K562 (cell line): ENCODE measurements at regions not wholly inside any gene's neighbourhood (a gene's known extent, or its start where the extent isn't known, plus 50 kb on each side); places are given as distances from the start of the nearest gene placed in this dataset.

Experiments
- ATAC-seq: fragments of 200-7000 bp; cut with Tn5 transposase; 3 replicates; pipeline ENCODE4 v1.9.1; 2020; ENCODE audit warnings: moderate library complexity
- BruUV-seq: library from RNA; stranded (reverse); fragments of 400-500 nt; replicated peaks from 2 replicates; lab custom pipeline; 2021; lab: Mats Ljungman, UMichigan
- CTCF ChIA-PET: fragments of 300-600 bp; formaldehyde crosslinking; extraction: SDS; loops from one replicate; lab custom pipeline; 2021; ENCODE audit warnings: low intra/inter-chr PET ratio; lab: Yijun Ruan, JAX
- POLR2A ChIA-PET: fragments of 300-600, 350-650 bp; sonication (Branson Sonifier 250); formaldehyde crosslinking; extraction: SDS; loops from one replicate; lab custom pipeline; 2021; ENCODE audit warnings: antibody characterized with exemption, inconsistent platforms; lab: Yijun Ruan, JAX
- DNase-seq, 4 experiments: peaks; one replicate each; pipeline versions ENCODE4 v3.0.0 to v3.0.0-alpha.2; 2011 to 2018; ENCODE audit warnings: low spot score in 3 of 4, mixed read lengths in 3 of 4; ENCODE audit errors: extremely low read depth in 1 of 4
- FAIRE-seq: peaks from 2 replicates; lab custom pipeline; 2011; peaks lifted over from hg19 to GRCh38; lab: Jason Lieb, UNC
- H2AFZ ChIP-seq: 2 replicates; pipeline ENCODE4 v1.6.0; 2011; ENCODE audit warnings: low read depth, low read length, control low read depth, inconsistent platforms
- H3K27ac ChIP-seq: fragments of 200-600 bp; 3 replicates; pipeline ENCODE4 v1.8.0; 2011; ENCODE audit warnings: low read depth, mild to moderate bottlenecking, control low read depth, inconsistent platforms, low read length, moderate library complexity, mixed read lengths; ENCODE audit errors: extremely low read depth
- H3K27me3 ChIP-seq, 2 experiments: fragments of 300-600 bp in 1 of 2; 2 replicates in 1 of 2; 3 replicates in 1 of 2; pipeline versions ENCODE4 v1.6.0 to v1.8.0; 2011; ENCODE audit warnings: inconsistent platforms in 2 of 2, low read length in 2 of 2, mild to moderate bottlenecking in 1 of 2, mixed read lengths in 1 of 2, moderate library complexity in 1 of 2; ENCODE audit not compliant: control insufficient read depth in 2 of 2, insufficient read depth in 2 of 2
- H3K36me3 ChIP-seq: fragments of 300-600 bp; 3 replicates; pipeline ENCODE4 v1.8.0; 2011; ENCODE audit warnings: mild to moderate bottlenecking, low read length, inconsistent platforms; ENCODE audit not compliant: control insufficient read depth, insufficient read depth
- H3K4me1 ChIP-seq, 2 experiments: fragments of 200-600 bp in 1 of 2; replicated peaks in 1 of 2; 2 replicates in 1 of 2; 3 replicates in 1 of 2; pipeline versions ENCODE4 v1.5.1 to v1.8.0; 2011; ENCODE audit warnings: inconsistent platforms in 2 of 2, low read length in 2 of 2, mild to moderate bottlenecking in 1 of 2, mixed read lengths in 1 of 2, moderate library complexity in 1 of 2; ENCODE audit not compliant: control insufficient read depth in 2 of 2, insufficient read depth in 2 of 2
- H3K4me2 ChIP-seq: 2 replicates; pipeline ENCODE4 v1.6.1; 2011; ENCODE audit warnings: low read length, control low read depth, inconsistent platforms, mixed read lengths; ENCODE audit not compliant: insufficient read depth
- H3K4me3 ChIP-seq: fragments of 200-600 bp; sonication (generic), shearing (Covaris generic); 2 replicates; pipeline ENCODE4 v1.5.1; 2016; ENCODE audit warnings: control low read depth, inconsistent platforms
- H3K79me2 ChIP-seq: fragments of 200-600 bp; 3 replicates; pipeline ENCODE4 v1.8.0; 2011; ENCODE audit warnings: low read length, inconsistent platforms; ENCODE audit not compliant: control insufficient read depth, insufficient read depth
- H3K9ac ChIP-seq, 2 experiments: 2 replicates each; pipeline versions ENCODE4 v1.6.0 to v1.6.1; 2011; ENCODE audit warnings: low read depth in 2 of 2, low read length in 2 of 2, control low read depth in 1 of 2, inconsistent platforms in 1 of 2, mild to moderate bottlenecking in 1 of 2, mixed read lengths in 1 of 2; ENCODE audit not compliant: insufficient read depth in 1 of 2
- H3K9me1 ChIP-seq: one replicate; pipeline ENCODE4 v1.6.0; 2011; ENCODE audit warnings: inconsistent platforms, mild to moderate bottlenecking, low read length, moderate library complexity; ENCODE audit not compliant: control insufficient read depth, insufficient read depth
- H3K9me3 ChIP-seq: replicated peaks from 2 replicates; pipeline ENCODE4 v1.5.1; 2011; ENCODE audit warnings: low read depth, low read length, inconsistent platforms; ENCODE audit not compliant: control insufficient read depth, insufficient read depth
- H4K20me1 ChIP-seq: replicated peaks from 2 replicates; pipeline ENCODE4 v1.6.1; 2011; ENCODE audit warnings: low read length, inconsistent platforms, mixed read lengths; ENCODE audit not compliant: control insufficient read depth, insufficient read depth
- CHD2 ChIP-seq: IDR thresholded peaks from 2 replicates; pipeline ENCODE4 v1.6.1; 2011; ENCODE audit warnings: low read depth, low read length
- MAFK ChIP-seq: IDR thresholded peaks from 2 replicates; pipeline ENCODE4 v1.6.1; 2011; ENCODE audit warnings: low read length, improper control_type of control experiment
- PML ChIP-seq: IDR thresholded peaks from 2 replicates; pipeline ENCODE4 v1.6.1; 2012; ENCODE audit warnings: low read length, inconsistent platforms
- RB1 ChIP-seq: fragments of 450-650 bp; IDR thresholded peaks from 2 replicates; pipeline ENCODE4 v1.6.1; 2017; ENCODE audit warnings: low read depth, mild to moderate bottlenecking
- SP2 ChIP-seq: IDR thresholded peaks from 2 replicates; pipeline ENCODE4 v1.6.1; 2011; ENCODE audit warnings: mild to moderate bottlenecking, low read depth, low read length, moderate library complexity; ENCODE audit not compliant: poor library complexity, severe bottlenecking; ENCODE audit errors: extremely low read depth
- TAL1 ChIP-seq: fragments of 450-650 bp; IDR thresholded peaks from 2 replicates; pipeline ENCODE4 v1.6.1; 2016; ENCODE audit warnings: mild to moderate bottlenecking
- ZBTB9 ChIP-seq: fragments of 450-650 bp; formaldehyde crosslinking; IDR thresholded peaks from 2 replicates; pipeline ENCODE4 v1.4.0; 2020; ENCODE audit warnings: mild to moderate bottlenecking, moderate library complexity
- ZNF124 ChIP-seq: sonication (generic); formaldehyde crosslinking; IDR thresholded peaks from 2 replicates; pipeline ENCODE4 v1.8.1; 2022; ENCODE audit warnings: missing genetic modification reagents
- ZNF407 ChIP-seq: fragments of 450-650 bp; IDR thresholded peaks from 2 replicates; pipeline ENCODE4 v1.6.1; 2016; ENCODE audit warnings: low read depth
- WGBS: fragments of 100-300 bp; shearing (Covaris generic); methylation state at CpG from one replicate; pipeline ENCODE4 v1.1.6; 2016; ENCODE audit warnings: low coverage, mixed read lengths; ENCODE audit not compliant: insufficient coverage; ENCODE audit errors: missing lambda C conversion rate; 5-methylcytosine and 5-hydroxymethylcytosine counted together
- in situ Hi-C: fragments of 300-500 bp; cut with MboI; formaldehyde crosslinking; loops from 4 replicates; pipeline ENCODE4 v1.15.0; 2018; ENCODE audit warnings: inconsistent platforms, mixed read lengths
- intact Hi-C: fragments of 100-400 bp; cut with micrococcal nuclease; formaldehyde crosslinking; loops from 2 replicates; pipeline ENCODE4 v1.14.2; 2022

GRCh38 chr2:164190700-164191099, 430.6 kb downstream of the GRB14 start:
- H3K27me3 ChIP-seq = no peaks in the 10 kb centered on the region
- no peaks in the 10 kb centered on the region for H4K20me1 ChIP-seq
- no peaks in the 10 kb centered on the region for H3K9me1 ChIP-seq
- H3K9ac ChIP-seq = no peak overlapping the region
- H3K4me2 ChIP-seq = no peak overlapping the region
- H3K36me3 ChIP-seq = no peaks in the 10 kb centered on the region
- in situ Hi-C loops (no loop called here), intact Hi-C loops (no loop called here)
- BruUV-seq = no TSS peak
- no peaks in the 10 kb centered on the region for H3K4me1 ChIP-seq
- DNase-seq (no peak), ATAC-seq (no peak), FAIRE-seq (no peak)
- POLR2A ChIA-PET = no interaction called here
- no peaks in the 10 kb centered on the region; the same call in 1 of the 2 replicates for H3K9me3 ChIP-seq
- CTCF ChIA-PET = no interaction called here
- H3K4me3 ChIP-seq = no peak overlapping the region
- TF ChIP-seq TAL1 (no peak), ZBTB9 (CRISPR knock-in tag) (no peak), ZNF124 (CRISPR knock-in tag) (no peak), SP2 (no peak), RB1 (no peak), CHD2 (no peak)
- H3K79me2 ChIP-seq = no peaks in the 10 kb centered on the region
- no peak overlapping the region for H2AFZ ChIP-seq
- H3K27ac ChIP-seq = no peak overlapping the region
- 1% methylated on average over 4 of the region's 4 CpGs for WGBS

- WGBS = 0% methylated on average over 2 of the region's 2 CpGs
- TF ChIP-seq ZNF407 (no peak), MAFK (no peak), PML (no peak)
These were observed 431.4 kb downstream of the GRB14 start for GRCh38 chr2:164189851-164190250.

More at GRCh38 chr2:164189851-164190250, 431.4 kb downstream of the GRB14 start:
- FAIRE-seq (no peak), ATAC-seq (no peak), DNase-seq (no peak)
- in situ Hi-C loops (no loop called here), intact Hi-C loops (no loop called here)
- H3K9ac ChIP-seq = no peak overlapping the region
- H3K4me2 ChIP-seq = no peak overlapping the region
- H3K4me1 ChIP-seq = no peaks in the 10 kb centered on the region
- BruUV-seq = no TSS peak
- H3K36me3 ChIP-seq = no peaks in the 10 kb centered on the region
- no peaks in the 10 kb centered on the region; the same call in 1 of the 2 replicates for H3K9me3 ChIP-seq
- ChIA-PET POLR2A (no interaction called here), CTCF (no interaction called here)
- no peaks in the 10 kb centered on the region for H3K27me3 ChIP-seq
- H3K9me1 ChIP-seq = no peaks in the 10 kb centered on the region
- H3K27ac ChIP-seq = no peak overlapping the region
- H3K4me3 ChIP-seq = no peak overlapping the region
- no peaks in the 10 kb centered on the region for H4K20me1 ChIP-seq
- no peak overlapping the region for H2AFZ ChIP-seq
- H3K79me2 ChIP-seq = no peaks in the 10 kb centered on the region
